ENCODE measurements at regions not wholly inside any gene's neighbourhood (a gene's known extent, or its start where the extent isn't known, plus 50 kb on each side); places are given as distances from the start of the nearest gene placed in this dataset.
"Not testable (repeated sequence)": the region's sequence is repeated elsewhere in the genome, so short reads cannot be mapped to it uniquely, and the experiment has no call there.

GRCh38 chr10:28186461-28186860 lies 116.4 kb downstream of the MPP7 start:
- Mint-ChIP-seq H3K27me3 (no peaks in the 10 kb centered on the region), H3K4me3 (no peak overlapping the region), H3K9me3 (no peaks in the 10 kb centered on the region), H3K27ac (no peak overlapping the region), H3K36me3 (no peaks in the 10 kb centered on the region), H3K4me1 (ENCODE audit: low read depth) (peaks cover 19% of the 10 kb centered on the region)
- no peak for DNase-seq
- ChIA-PET CTCF (no interaction called here), POLR2A (no interaction called here)
- intact Hi-C loops (cut with micrococcal nuclease) = no loop called here

GRCh38 chr10:28184810-28185209 lies 118.1 kb downstream of the MPP7 start:
- intact Hi-C loops (cut with micrococcal nuclease) = no loop called here
- Mint-ChIP-seq H3K4me3 (no peak overlapping the region), H3K9me3 (no peaks in the 10 kb centered on the region), H3K36me3 (no peaks in the 10 kb centered on the region), H3K27me3 (no peaks in the 10 kb centered on the region), H3K27ac (no peak overlapping the region), H3K4me1 (ENCODE audit: low read depth) (peaks cover 14% of the 10 kb centered on the region)
- CTCF ChIA-PET = interaction anchor here (0.6 kb wide), 1 partner anchor 49 kb away, joined by 3 read pairs; no protein-coding TSS in a partner anchor
- POLR2A ChIA-PET = no interaction called here
- no peak for DNase-seq

- Mint-ChIP-seq H3K4me3 (no peak overlapping the region), H3K9me3 (no peaks in the 10 kb centered on the region), H3K4me1 (ENCODE audit: low read depth) (peaks cover 27% of the 10 kb centered on the region), H3K27me3 (no peaks in the 10 kb centered on the region), H3K36me3 (no peaks in the 10 kb centered on the region), H3K27ac (no peak overlapping the region)
- ChIA-PET CTCF (interaction anchor here (1.4 kb wide), 1 partner anchor 36 kb away, joined by 3 read pairs; no protein-coding TSS in a partner anchor), POLR2A (no interaction called here)
- no peak for DNase-seq
- intact Hi-C loops (cut with micrococcal nuclease) = no loop called here
Observed at GRCh38 chr10:28181478-28182096, 121.3 kb downstream of the MPP7 start.

GRCh38 chr10:28180654-28181053 lies 122.2 kb downstream of the MPP7 start:
- Mint-ChIP-seq H3K9me3 (no peaks in the 10 kb centered on the region), H3K36me3 (no peaks in the 10 kb centered on the region), H3K27me3 (no peaks in the 10 kb centered on the region), H3K4me1 (ENCODE audit: low read depth) (peaks cover 31% of the 10 kb centered on the region), H3K4me3 (no peak overlapping the region), H3K27ac (no peak overlapping the region)
- ChIA-PET POLR2A (no interaction called here), CTCF (interaction anchor here (1.4 kb wide), 1 partner anchor 37 kb away, joined by 3 read pairs; no protein-coding TSS in a partner anchor)
- intact Hi-C loops (cut with micrococcal nuclease) = no loop called here
- DNase-seq = peak; percentile 16

- Mint-ChIP-seq H3K27me3 (no peaks in the 10 kb centered on the region), H3K36me3 (no peaks in the 10 kb centered on the region), H3K27ac (no peak overlapping the region), H3K4me3 (no peak overlapping the region), H3K4me1 (ENCODE audit: low read depth) (peaks cover 34% of the 10 kb centered on the region), H3K9me3 (no peaks in the 10 kb centered on the region)
- DNase-seq = no peak
- POLR2A ChIA-PET = interaction anchor here (0.6 kb wide), 1 partner anchor 386 kb away, joined by 3 read pairs; no protein-coding TSS in a partner anchor
- CTCF ChIA-PET = interaction anchor here (0.6 to 2.9 kb wide), 23 partner anchors 14 to 937 kb away, joined by 3 to 26 read pairs (median 4); partner anchors contain the start of gene RAB18
- intact Hi-C loops (cut with micrococcal nuclease) = loop anchor here (1.0 to 5.0 kb wide), 11 partner anchors 39 to 732 kb away; partner anchors contain the start of gene MPP7
Observed at GRCh38 chr10:28179743-28180099, 123.1 kb downstream of the MPP7 start.

GRCh38 chr10:28179006-28179742 lies 123.7 kb downstream of the MPP7 start:
- Mint-ChIP-seq H3K36me3 (no peaks in the 10 kb centered on the region), H3K9me3 (no peaks in the 10 kb centered on the region), H3K4me1 (ENCODE audit: low read depth) (peaks cover 37% of the 10 kb centered on the region), H3K27ac (peak overlapping the region; percentile 72), H3K27me3 (no peaks in the 10 kb centered on the region), H3K4me3 (no peak overlapping the region)
- intact Hi-C loops (cut with micrococcal nuclease) = loop anchor here (1.0 to 5.0 kb wide), 11 partner anchors 40 to 732 kb away; partner anchors contain the start of gene MPP7
- ChIA-PET POLR2A (interaction anchor here (0.6 kb wide), 1 partner anchor 385 kb away, joined by 3 read pairs; no protein-coding TSS in a partner anchor), CTCF (interaction anchor here (0.6 to 2.9 kb wide), 26 partner anchors 11 to 937 kb away, joined by 3 to 26 read pairs (median 4); partner anchors contain the start of gene RAB18)
- peak; percentile 22 for DNase-seq

GRCh38 chr10:28177944-28178637 lies 124.8 kb downstream of the MPP7 start:
- Mint-ChIP-seq H3K4me3 (peak overlapping the region; percentile 73), H3K36me3 (no peaks in the 10 kb centered on the region), H3K27ac (peak overlapping the region; percentile 72), H3K9me3 (no peaks in the 10 kb centered on the region), H3K4me1 (ENCODE audit: low read depth) (peaks cover 40% of the 10 kb centered on the region), H3K27me3 (no peaks in the 10 kb centered on the region)
- intact Hi-C loops (cut with micrococcal nuclease) = loop anchor here (2.0 to 5.0 kb wide), 8 partner anchors 41 to 731 kb away; partner anchors contain the start of gene MPP7
- ChIA-PET POLR2A (interaction anchor here (1.2 kb wide), 1 partner anchor 434 kb away, joined by 5 read pairs; no protein-coding TSS in a partner anchor), CTCF (interaction anchor here (0.6 to 2.9 kb wide), 13 partner anchors 10 to 617 kb away, joined by 3 to 26 read pairs (median 4); no protein-coding TSS in a partner anchor)
- DNase-seq = peak; percentile 24

GRCh38 chr10:28176498-28176897 lies 126.4 kb downstream of the MPP7 start:
- intact Hi-C loops (cut with micrococcal nuclease) = loop anchor here (5.0 kb wide), 4 partner anchors 89 to 729 kb away; no protein-coding TSS in a partner anchor
- POLR2A ChIA-PET, H3K27ac Mint-ChIP-seq: not testable (repeated sequence)

GRCh38 chr10:28172223-28172610 lies 130.6 kb downstream of the MPP7 start:
- Mint-ChIP-seq H3K27me3 (no peaks in the 10 kb centered on the region), H3K27ac (no peak overlapping the region), H3K9me3 (no peaks in the 10 kb centered on the region), H3K36me3 (no peaks in the 10 kb centered on the region), H3K4me3 (no peak overlapping the region), H3K4me1 (ENCODE audit: low read depth) (peaks cover 27% of the 10 kb centered on the region)
- CTCF ChIA-PET = no interaction called here
- POLR2A ChIA-PET = no interaction called here
- intact Hi-C loops (cut with micrococcal nuclease) = no loop called here
- DNase-seq = no peak

More at GRCh38 chr10:28176498-28176897, 126.4 kb downstream of the MPP7 start:
- H3K27me3 Mint-ChIP-seq, H3K4me3 Mint-ChIP-seq, CTCF ChIA-PET, DNase-seq, H3K9me3 Mint-ChIP-seq, H3K36me3 Mint-ChIP-seq: not testable (repeated sequence)
- peaks cover 47% of the 10 kb centered on the region for H3K4me1 Mint-ChIP-seq (ENCODE audit: low read depth)

- ChIA-PET POLR2A (no interaction called here), CTCF (interaction anchor here (0.6 kb wide), 1 partner anchor 221 kb away, joined by 3 read pairs; no protein-coding TSS in a partner anchor)
- no peak overlapping the region for H3K27ac Mint-ChIP-seq
- no peaks in the 10 kb centered on the region for H3K9me3 Mint-ChIP-seq
- no peaks in the 10 kb centered on the region for H3K36me3 Mint-ChIP-seq
- intact Hi-C loops (cut with micrococcal nuclease) = no loop called here
- peaks cover 26% of the 10 kb centered on the region for H3K4me1 Mint-ChIP-seq (ENCODE audit: low read depth)
- H3K27me3 Mint-ChIP-seq = no peaks in the 10 kb centered on the region
- DNase-seq = no peak
- no peak overlapping the region for H3K4me3 Mint-ChIP-seq
Observed at GRCh38 chr10:28171468-28172222, 131.2 kb downstream of the MPP7 start.

GRCh38 chr10:28169525-28169924 lies 133.3 kb downstream of the MPP7 start:
- CTCF ChIA-PET = no interaction called here
- Mint-ChIP-seq H3K9me3 (no peaks in the 10 kb centered on the region), H3K4me1 (ENCODE audit: low read depth) (peaks cover 15% of the 10 kb centered on the region), H3K4me3 (no peak overlapping the region), H3K27ac (no peak overlapping the region), H3K36me3 (no peaks in the 10 kb centered on the region), H3K27me3 (no peaks in the 10 kb centered on the region)
- POLR2A ChIA-PET = no interaction called here
- intact Hi-C loops (cut with micrococcal nuclease) = no loop called here
- DNase-seq = no peak
